H1 (cell line): ENCODE measurements at regions not wholly inside any gene's neighbourhood (a gene's known extent, or its start where the extent isn't known, plus 50 kb on each side); places are given as distances from the start of the nearest gene placed in this dataset.

Experiments
- CTCF ChIA-PET: fragments of 300-600 bp; sonication (Branson Sonifier 250); formaldehyde crosslinking; loops from one replicate; lab custom pipeline; 2021; ENCODE audit not compliant: partially characterized antibody; lab: Charles Lee
- POLR2A ChIA-PET: fragments of 300-600 bp; sonication (Branson Sonifier 250); formaldehyde crosslinking; loops from one replicate; lab custom pipeline; 2021; ENCODE audit warnings: inconsistent platforms; ENCODE audit not compliant: partially characterized antibody; lab: Charles Lee
- DNase-seq, 2 experiments: peaks; one replicate each; pipeline versions ENCODE4 v3.0.0 to v3.0.0-alpha.2; 2010 to 2022; ENCODE audit warnings: low spot score in 2 of 2, low read depth in 1 of 2, mixed read lengths in 1 of 2
- FAIRE-seq: peaks from 2 replicates; lab custom pipeline; 2011; peaks lifted over from hg19 to GRCh38; lab: Jason Lieb, UNC
- H2AFZ ChIP-seq: 2 replicates; pipeline ENCODE4 v1.8.1; 2012; ENCODE audit warnings: low read length, inconsistent platforms
- H2AK5ac ChIP-seq: 2 replicates; pipeline ENCODE4 v1.6.1; 2013; ENCODE audit warnings: low read depth, low read length
- H2BK120ac ChIP-seq: replicated peaks from 2 replicates; pipeline ENCODE3; 2013; ENCODE audit warnings: low read depth, low read length, inconsistent platforms
- H2BK12ac ChIP-seq: 2 replicates; pipeline ENCODE4 v1.6.1; 2013; ENCODE audit warnings: low read depth, low read length
- H2BK15ac ChIP-seq: 2 replicates; pipeline ENCODE4 v1.6.1; 2013; ENCODE audit warnings: low read length
- H2BK20ac ChIP-seq: 2 replicates; pipeline ENCODE4 v1.6.1; 2013; ENCODE audit warnings: low read length
- H2BK5ac ChIP-seq: 2 replicates; pipeline ENCODE4 v1.6.1; 2013; ENCODE audit warnings: low read depth, low read length
- H3K14ac ChIP-seq: 2 replicates; pipeline ENCODE4 v1.6.1; 2013; ENCODE audit warnings: inconsistent platforms; ENCODE audit not compliant: insufficient read length
- H3K18ac ChIP-seq: 2 replicates; pipeline ENCODE4 v1.6.1; 2013; ENCODE audit warnings: low read length; ENCODE audit errors: extremely low read depth
- H3K23ac ChIP-seq: 2 replicates; pipeline ENCODE4 v1.6.1; 2013; ENCODE audit warnings: inconsistent platforms; ENCODE audit not compliant: insufficient read length
- H3K23me2 ChIP-seq: 2 replicates; pipeline ENCODE4 v1.6.1; 2013; ENCODE audit warnings: low read depth, low read length
- H3K27ac ChIP-seq: 2 replicates; pipeline ENCODE4 v1.6.1; 2011; ENCODE audit warnings: low read depth, low read length, inconsistent platforms
- H3K27me3 ChIP-seq, 4 experiments: replicated peaks in 1 of 4; 1 replicate in 1 of 4; 2 replicates in 3 of 4; pipeline versions ENCODE4 v1.6.1 to v1.8.1; 2011 to 2013; ENCODE audit warnings: low read length in 3 of 4, mild to moderate bottlenecking in 3 of 4, inconsistent platforms in 2 of 4, mixed read lengths in 2 of 4, moderate library complexity in 1 of 4; ENCODE audit not compliant: control insufficient read depth in 3 of 4, insufficient read depth in 3 of 4; ENCODE audit errors: extremely low read depth in 1 of 4
- H3K36me3 ChIP-seq, 4 experiments: 2 replicates each; pipeline versions ENCODE4 v1.6.1 to v1.8.1; 2011 to 2013; ENCODE audit warnings: mild to moderate bottlenecking in 4 of 4, low read length in 3 of 4, moderate library complexity in 2 of 4, control low read depth in 1 of 4, inconsistent platforms in 1 of 4; ENCODE audit not compliant: insufficient read depth in 4 of 4, control insufficient read depth in 2 of 4
- H3K4ac ChIP-seq: replicated peaks from 2 replicates; pipeline ENCODE3; 2013; ENCODE audit warnings: low read length, low read depth, mixed read lengths, inconsistent platforms; ENCODE audit not compliant: insufficient read length
- H3K4me1 ChIP-seq, 4 experiments: replicated peaks in 1 of 4; 1 replicate in 1 of 4; 2 replicates in 3 of 4; pipeline versions ENCODE4 v1.6.1 to v1.8.1; 2011 to 2013; ENCODE audit warnings: low read length in 3 of 4, inconsistent platforms in 2 of 4, mixed read lengths in 1 of 4; ENCODE audit not compliant: insufficient read depth in 4 of 4, control insufficient read depth in 3 of 4
- H3K4me2 ChIP-seq, 2 experiments: 2 replicates each; pipeline versions ENCODE4 v1.6.1 to v1.8.1; 2011 to 2013; ENCODE audit warnings: low read depth in 2 of 2, low read length in 2 of 2, control low read depth in 1 of 2, inconsistent platforms in 1 of 2, mild to moderate bottlenecking in 1 of 2; ENCODE audit not compliant: insufficient read depth in 1 of 2
- H3K4me3 ChIP-seq, 4 experiments: fragments of 200-600, 300-600 bp in 1 of 4; sonication (generic), shearing (Covaris generic), sonication (Bioruptor Twin) in 1 of 4; 2 replicates each; pipeline versions ENCODE4 v1.5.1 to v1.8.1; 2011 to 2016; ENCODE audit warnings: low read length in 4 of 4, low read depth in 3 of 4, control low read depth in 2 of 4, inconsistent platforms in 2 of 4, mild to moderate bottlenecking in 2 of 4, mixed read lengths in 1 of 4, moderate library complexity in 1 of 4; ENCODE audit not compliant: insufficient read depth in 2 of 4; ENCODE audit errors: extremely low read depth in 1 of 4
- H3K56ac ChIP-seq: replicated peaks from 2 replicates; pipeline ENCODE3; 2013; ENCODE audit warnings: low read depth, mild to moderate bottlenecking, mixed read lengths, low read length, inconsistent platforms; ENCODE audit not compliant: insufficient read length
- H3K79me1 ChIP-seq: 2 replicates; pipeline ENCODE4 v1.6.1; 2013; ENCODE audit warnings: low read depth, low read length, control low read depth
- H3K79me2 ChIP-seq, 2 experiments: 2 replicates each; pipeline versions ENCODE4 v1.6.1 to v1.8.1; 2012 to 2013; ENCODE audit warnings: low read length in 2 of 2, mild to moderate bottlenecking in 2 of 2, inconsistent platforms in 1 of 2; ENCODE audit not compliant: insufficient read depth in 2 of 2, control insufficient read depth in 1 of 2
- H3K9ac ChIP-seq, 4 experiments: replicated peaks in 1 of 4; 1 replicate in 1 of 4; 2 replicates in 3 of 4; pipeline versions ENCODE4 v1.6.1 to v1.8.1; 2011 to 2013; ENCODE audit warnings: low read depth in 3 of 4, low read length in 3 of 4, control low read depth in 2 of 4, mild to moderate bottlenecking in 2 of 4, moderate library complexity in 2 of 4, inconsistent platforms in 1 of 4; ENCODE audit errors: extremely low read depth in 1 of 4
- H3K9me3 ChIP-seq, 2 experiments: 2 replicates each; pipeline versions ENCODE4 v1.6.1 to v1.8.1; 2012 to 2013; ENCODE audit warnings: mild to moderate bottlenecking in 2 of 2, moderate library complexity in 2 of 2, control low read depth in 1 of 2, inconsistent platforms in 1 of 2, low read depth in 1 of 2, low read length in 1 of 2, mixed read lengths in 1 of 2; ENCODE audit not compliant: insufficient read depth in 2 of 2
- H4K20me1 ChIP-seq, 2 experiments: replicated peaks in 1 of 2; 2 replicates each; pipeline versions ENCODE3 to v1.8.1; 2011 to 2013; ENCODE audit warnings: inconsistent platforms in 2 of 2, low read length in 2 of 2, mild to moderate bottlenecking in 1 of 2; ENCODE audit not compliant: insufficient read depth in 2 of 2, control insufficient read depth in 1 of 2
- H4K5ac ChIP-seq: 2 replicates; pipeline ENCODE4 v1.6.1; 2013; ENCODE audit warnings: low read length, low read depth, mixed read lengths, inconsistent platforms; ENCODE audit not compliant: insufficient read length
- H4K8ac ChIP-seq: 2 replicates; pipeline ENCODE4 v1.8.0; 2013; ENCODE audit warnings: mild to moderate bottlenecking, moderate library complexity, low read length, inconsistent platforms; ENCODE audit not compliant: insufficient read depth; ENCODE audit errors: extremely low read depth
- H4K91ac ChIP-seq: replicated peaks from 2 replicates; pipeline ENCODE3; 2013; ENCODE audit warnings: low read length, mixed read lengths, inconsistent platforms; ENCODE audit not compliant: insufficient read length
- BACH1 ChIP-seq: IDR thresholded peaks from 2 replicates; pipeline ENCODE4 v1.6.1; 2012; ENCODE audit warnings: low read length, improper control_type of control experiment
- SP1 ChIP-seq: IDR thresholded peaks from 2 replicates; pipeline ENCODE4 v1.6.1; 2011; ENCODE audit warnings: low read depth, low read length
- SP4 ChIP-seq: IDR thresholded peaks from 2 replicates; pipeline ENCODE4 v1.6.1; 2012; ENCODE audit warnings: low read length, inconsistent platforms
- WGBS, 2 experiments: shearing (Covaris generic) in 1 of 2; methylation state at CpG; one replicate each; pipeline versions ENCODE4 v1.1.6 to v1.1.7; 2013 to 2015; ENCODE audit warnings: low lambda C conversion rate in 2 of 2, mixed read lengths in 2 of 2, inconsistent platforms in 1 of 2, low coverage in 1 of 2, missing lambda C conversion rate in 1 of 2; ENCODE audit not compliant: insufficient replicate concordance in 2 of 2, insufficient coverage in 1 of 2, insufficient read length in 1 of 2; ENCODE audit errors: extremely low coverage in 1 of 2, missing lambda C conversion rate in 1 of 2; 5-methylcytosine and 5-hydroxymethylcytosine counted together
- TF ChIP-seq, protein P1 (sequence below): IDR thresholded peaks from 2 replicates; pipeline ENCODE4 v1.6.1; 2012; ENCODE audit warnings: low read length, inconsistent platforms

DNA sequence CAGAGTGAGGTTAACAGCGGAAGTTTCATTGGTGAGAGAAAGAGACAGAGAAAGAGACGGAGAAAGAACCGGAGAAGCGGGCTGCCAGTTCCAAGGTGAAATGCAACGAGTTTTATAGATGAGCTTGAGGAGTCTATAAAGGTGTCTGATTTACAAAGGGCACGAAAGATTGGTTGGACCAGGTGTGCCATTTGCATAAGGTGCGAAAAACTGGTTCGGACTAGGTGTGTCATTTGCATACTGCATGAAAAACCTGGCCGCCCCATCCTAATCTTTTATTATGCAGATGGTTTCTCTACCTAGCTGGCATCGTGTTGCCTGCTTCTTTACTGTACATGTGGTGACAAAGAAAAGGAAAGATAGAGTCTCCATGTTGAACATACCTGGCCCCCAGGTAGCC, 253.8 kb upstream of the IGF1R start:
- POLR2A ChIA-PET = no interaction called here
- H4K91ac ChIP-seq = no peak overlapping the region
- no peaks in the 10 kb centered on the region for H3K23me2 ChIP-seq
- no peak overlapping the region for H3K4me3 ChIP-seq
- H2BK20ac ChIP-seq = no peak overlapping the region
- no peak overlapping the region for H3K56ac ChIP-seq
- H2BK15ac ChIP-seq = no peak overlapping the region
- H3K27me3 ChIP-seq = no peaks in the 10 kb centered on the region
- H2BK5ac ChIP-seq = no peak overlapping the region
- H4K8ac ChIP-seq = no peak overlapping the region
- H2BK120ac ChIP-seq = no peak overlapping the region
- H4K5ac ChIP-seq = no peak overlapping the region
- H2AFZ ChIP-seq = no peak overlapping the region
- H3K23ac ChIP-seq = no peak overlapping the region
- H4K20me1 ChIP-seq = no peaks in the 10 kb centered on the region
- H3K14ac ChIP-seq = no peak overlapping the region
- H3K18ac ChIP-seq = no peak overlapping the region
- no peaks in the 10 kb centered on the region for H3K36me3 ChIP-seq
- peaks cover 0 to 6% (median 0%) of the 10 kb centered on the region in 4 experiments; a peak in 3 of 7 replicates for H3K4me1 ChIP-seq
- WGBS, 2 experiments = 72% methylated on average over 10 of the region's 10 CpGs; no CpG with 5 or more reads in 1 of the 2 experiments
- no peaks in the 10 kb centered on the region for H3K9me3 ChIP-seq
- FAIRE-seq = no peak
- CTCF ChIA-PET = interaction anchor here (0.6 to 5.0 kb wide), 8 partner anchors 9 to 1485 kb away, joined by 3 to 21 read pairs (median 4); no protein-coding TSS in a partner anchor
- H3K27ac ChIP-seq = no peak overlapping the region
- peak overlapping the region in 1 of 2 experiments; percentile 36; a peak in 1 of 4 replicates for H3K4me2 ChIP-seq
- DNase-seq = no peak
- H2AK5ac ChIP-seq = no peak overlapping the region
- no peak overlapping the region for H3K9ac ChIP-seq
- TF ChIP-seq SP4 (no peak), BACH1 (no peak), SP1 (no peak)
- TF ChIP-seq, protein P1, sequence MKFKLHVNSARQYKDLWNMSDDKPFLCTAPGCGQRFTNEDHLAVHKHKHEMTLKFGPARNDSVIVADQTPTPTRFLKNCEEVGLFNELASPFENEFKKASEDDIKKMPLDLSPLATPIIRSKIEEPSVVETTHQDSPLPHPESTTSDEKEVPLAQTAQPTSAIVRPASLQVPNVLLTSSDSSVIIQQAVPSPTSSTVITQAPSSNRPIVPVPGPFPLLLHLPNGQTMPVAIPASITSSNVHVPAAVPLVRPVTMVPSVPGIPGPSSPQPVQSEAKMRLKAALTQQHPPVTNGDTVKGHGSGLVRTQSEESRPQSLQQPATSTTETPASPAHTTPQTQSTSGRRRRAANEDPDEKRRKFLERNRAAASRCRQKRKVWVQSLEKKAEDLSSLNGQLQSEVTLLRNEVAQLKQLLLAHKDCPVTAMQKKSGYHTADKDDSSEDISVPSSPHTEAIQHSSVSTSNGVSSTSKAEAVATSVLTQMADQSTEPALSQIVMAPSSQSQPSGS = no peak
- H3K79me1 ChIP-seq = no peaks in the 10 kb centered on the region
- no peaks in the 10 kb centered on the region for H3K79me2 ChIP-seq
- no peak overlapping the region for H3K4ac ChIP-seq
- no peak overlapping the region for H2BK12ac ChIP-seq
